ENCODE measurements at regions not wholly inside any gene's neighbourhood (a gene's known extent, or its start where the extent isn't known, plus 50 kb on each side); places are given as distances from the start of the nearest gene placed in this dataset.
"Not testable (repeated sequence)": the region's sequence is repeated elsewhere in the genome, so short reads cannot be mapped to it uniquely, and the experiment has no call there.

- DNase-seq = no peak
Measured at GRCh38 chr4:177494791-177495190, 52.6 kb upstream of the AGA start.

GRCh38 chr4:177495626-177496025, 53.4 kb upstream of the AGA start:
- not testable (repeated sequence) for DNase-seq

- no peak for DNase-seq
Measured at GRCh38 chr4:177499537-177499936, 57.3 kb upstream of the AGA start.

GRCh38 chr4:177505171-177505615, 63.0 kb upstream of the AGA start:
- DNase-seq = no peak

GRCh38 chr4:177508662-177509061, 66.4 kb upstream of the AGA start:
- DNase-seq = no peak

GRCh38 chr4:177509226-177509745, 67.0 kb upstream of the AGA start:
- no peak for DNase-seq

GRCh38 chr4:177511611-177512010, 69.4 kb upstream of the AGA start:
- no peak for DNase-seq

- no peak for DNase-seq
Measured at GRCh38 chr4:177512646-177513045, 70.4 kb upstream of the AGA start.

- no peak for DNase-seq
Measured at GRCh38 chr4:177517862-177518261, 75.6 kb upstream of the AGA start.

GRCh38 chr4:177519481-177520260, 77.4 kb upstream of the AGA start:
- no peak for DNase-seq

- no peak for DNase-seq
Measured at GRCh38 chr4:177528620-177529019, 86.4 kb upstream of the AGA start.

GRCh38 chr4:177530561-177530960, 88.3 kb upstream of the AGA start:
- no peak for DNase-seq

GRCh38 chr4:177532358-177532757, 90.1 kb upstream of the AGA start:
- no peak for DNase-seq

- DNase-seq = not testable (repeated sequence)
Measured at GRCh38 chr4:177534841-177535240, 92.6 kb upstream of the AGA start.

GRCh38 chr4:177546745-177547144, 104.5 kb upstream of the AGA start:
- no peak for DNase-seq

- DNase-seq = no peak
Measured at GRCh38 chr4:177547985-177548384, 105.7 kb upstream of the AGA start.

- DNase-seq = peak in 1 of 2 donors; percentile 24
Measured at GRCh38 chr4:177555007-177555574, 112.9 kb upstream of the AGA start.

- no peak for DNase-seq
Measured at GRCh38 chr4:177557416-177557815, 115.2 kb upstream of the AGA start.

GRCh38 chr4:177558995-177559394, 116.8 kb upstream of the AGA start:
- no peak for DNase-seq

- no peak for DNase-seq
Measured at GRCh38 chr4:177562163-177562562, 119.9 kb upstream of the AGA start.

GRCh38 chr4:177562859-177563258, 120.6 kb upstream of the AGA start:
- no peak for DNase-seq

GRCh38 chr4:177566691-177567090, 124.5 kb upstream of the AGA start:
- DNase-seq = no peak

- no peak for DNase-seq
Measured at GRCh38 chr4:177568931-177569330, 126.7 kb upstream of the AGA start.

GRCh38 chr4:177569434-177569833, 127.2 kb upstream of the AGA start:
- DNase-seq = no peak
